ENCODE measurements at regions not wholly inside any gene's neighbourhood (a gene's known extent, or its start where the extent isn't known, plus 50 kb on each side); places are given as distances from the start of the nearest gene placed in this dataset.

DNA sequence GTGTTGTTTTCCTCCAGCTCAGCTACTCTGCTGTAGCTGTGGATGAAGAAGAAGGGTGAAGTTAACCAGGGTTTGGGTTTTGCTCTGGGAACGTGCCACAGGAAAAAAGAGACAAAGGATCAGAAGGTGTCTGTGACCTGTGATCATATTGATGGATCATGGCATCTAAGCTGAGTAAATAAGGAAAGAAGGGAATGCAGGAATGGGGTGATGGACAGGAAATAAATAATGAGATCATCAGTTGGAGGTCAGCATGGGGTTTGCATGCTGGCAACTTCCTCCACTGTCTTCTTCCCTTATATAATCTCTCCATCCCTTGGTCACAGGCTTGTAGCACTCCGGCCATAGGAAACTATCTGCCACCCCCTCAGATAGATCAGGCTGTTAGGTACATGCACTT lies 430.3 kb upstream of the PDE3A start:
- Histone ChIP-seq H3K9me3 (ENCODE audit: insufficient read depth, low read length) (no peaks in the 10 kb centered on the region), H3K4me1 (ENCODE audit: low read length) (no peaks in the 10 kb centered on the region; the same call in 1 of the 2 replicates), H3K27me3 (ENCODE audit: low read depth, low read length) (no peaks in the 10 kb centered on the region), H3K79me2 (ENCODE audit: low read length) (no peaks in the 10 kb centered on the region), H2AFZ (ENCODE audit: low read depth, low read length) (no peak overlapping the region), H3K9ac (ENCODE audit: low read length) (no peak overlapping the region), H4K20me1 (ENCODE audit: insufficient read depth, low read length) (no peaks in the 10 kb centered on the region), H3K36me3 (replicated peaks; ENCODE audit: low read depth, low read length) (no peaks in the 10 kb centered on the region), H3K27ac (ENCODE audit: low read length) (no peak overlapping the region), H3K4me2 (ENCODE audit: low read length) (no peak overlapping the region), H3K4me3 (ENCODE audit: low read length) (no peak overlapping the region)
- TF ChIP-seq EZH2phosphoT487 (IDR thresholded peaks at IDR 0.05; ENCODE audit: low read depth) = no peak
- TF ChIP-seq, protein P1, sequence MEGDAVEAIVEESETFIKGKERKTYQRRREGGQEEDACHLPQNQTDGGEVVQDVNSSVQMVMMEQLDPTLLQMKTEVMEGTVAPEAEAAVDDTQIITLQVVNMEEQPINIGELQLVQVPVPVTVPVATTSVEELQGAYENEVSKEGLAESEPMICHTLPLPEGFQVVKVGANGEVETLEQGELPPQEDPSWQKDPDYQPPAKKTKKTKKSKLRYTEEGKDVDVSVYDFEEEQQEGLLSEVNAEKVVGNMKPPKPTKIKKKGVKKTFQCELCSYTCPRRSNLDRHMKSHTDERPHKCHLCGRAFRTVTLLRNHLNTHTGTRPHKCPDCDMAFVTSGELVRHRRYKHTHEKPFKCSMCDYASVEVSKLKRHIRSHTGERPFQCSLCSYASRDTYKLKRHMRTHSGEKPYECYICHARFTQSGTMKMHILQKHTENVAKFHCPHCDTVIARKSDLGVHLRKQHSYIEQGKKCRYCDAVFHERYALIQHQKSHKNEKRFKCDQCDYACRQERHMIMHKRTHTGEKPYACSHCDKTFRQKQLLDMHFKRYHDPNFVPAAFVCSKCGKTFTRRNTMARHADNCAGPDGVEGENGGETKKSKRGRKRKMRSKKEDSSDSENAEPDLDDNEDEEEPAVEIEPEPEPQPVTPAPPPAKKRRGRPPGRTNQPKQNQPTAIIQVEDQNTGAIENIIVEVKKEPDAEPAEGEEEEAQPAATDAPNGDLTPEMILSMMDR (IDR thresholded peaks at IDR 0.05; ENCODE audit: low read depth, low read length) = no peak

DNA sequence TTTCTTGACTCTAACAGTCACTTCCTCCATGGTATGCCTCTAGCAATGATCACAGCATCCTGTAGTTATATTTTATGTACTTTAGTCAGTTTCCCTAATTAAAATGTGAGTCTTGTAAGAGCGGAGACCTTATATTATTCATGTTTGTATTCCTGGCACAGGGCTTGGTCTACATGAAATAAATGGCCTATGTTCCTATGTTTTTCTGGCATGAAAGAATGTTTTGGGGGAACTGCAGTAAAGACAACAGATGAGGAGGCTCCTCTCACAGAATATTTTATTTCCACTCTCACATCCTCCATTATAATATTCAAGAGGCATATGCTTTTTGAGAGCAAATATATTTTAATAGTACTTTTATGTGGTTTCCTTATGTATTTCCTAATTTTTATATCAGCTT lies 429.8 kb upstream of the PDE3A start:
- no peaks in the 10 kb centered on the region for H3K36me3 ChIP-seq (replicated peaks; ENCODE audit: low read depth, low read length)
- no peak overlapping the region for H2AFZ ChIP-seq (ENCODE audit: low read depth, low read length)
- H3K4me2 ChIP-seq (ENCODE audit: low read length) = no peak overlapping the region
- no peaks in the 10 kb centered on the region for H3K79me2 ChIP-seq (ENCODE audit: low read length)
- H3K27ac ChIP-seq (ENCODE audit: low read length) = no peak overlapping the region
- no peak overlapping the region for H3K4me3 ChIP-seq (ENCODE audit: low read length)
- no peak for TF ChIP-seq EZH2phosphoT487 (IDR thresholded peaks at IDR 0.05; ENCODE audit: low read depth)
- TF ChIP-seq, protein P1 (IDR thresholded peaks at IDR 0.05; ENCODE audit: low read depth, low read length) = no peak
- H3K9me3 ChIP-seq (ENCODE audit: insufficient read depth, low read length) = no peaks in the 10 kb centered on the region
- no peaks in the 10 kb centered on the region; the same call in 1 of the 2 replicates for H3K4me1 ChIP-seq (ENCODE audit: low read length)
- H4K20me1 ChIP-seq (ENCODE audit: insufficient read depth, low read length) = no peaks in the 10 kb centered on the region
- no peak overlapping the region for H3K9ac ChIP-seq (ENCODE audit: low read length)
- H3K27me3 ChIP-seq (ENCODE audit: low read depth, low read length) = no peaks in the 10 kb centered on the region

DNA sequence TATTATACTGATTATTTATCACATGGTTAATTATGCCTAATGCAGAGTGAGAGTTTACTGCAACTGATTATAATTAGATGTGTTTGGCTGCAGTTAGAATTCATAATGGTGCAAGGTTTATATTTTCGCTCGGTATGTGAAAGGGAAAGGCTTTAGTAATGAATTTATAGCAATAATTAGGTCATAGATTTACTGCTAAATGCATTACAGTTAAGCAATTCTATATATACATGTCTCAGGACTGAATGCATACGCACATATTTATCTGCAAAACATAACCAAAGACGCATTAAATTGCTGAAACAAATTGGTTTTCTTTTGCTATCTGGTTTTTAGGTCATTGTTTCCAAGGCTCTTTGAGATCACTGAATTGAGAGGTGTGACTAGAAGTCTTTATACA lies 428.1 kb upstream of the PDE3A start:
- Histone ChIP-seq H3K4me3 (ENCODE audit: low read length) (no peak overlapping the region), H3K27me3 (ENCODE audit: low read depth, low read length) (no peaks in the 10 kb centered on the region), H3K36me3 (replicated peaks; ENCODE audit: low read depth, low read length) (no peaks in the 10 kb centered on the region), H3K9me3 (ENCODE audit: insufficient read depth, low read length) (no peaks in the 10 kb centered on the region), H2AFZ (ENCODE audit: low read depth, low read length) (no peak overlapping the region), H3K4me2 (ENCODE audit: low read length) (no peak overlapping the region), H3K79me2 (ENCODE audit: low read length) (no peaks in the 10 kb centered on the region), H3K27ac (ENCODE audit: low read length) (no peak overlapping the region), H3K9ac (ENCODE audit: low read length) (no peak overlapping the region), H4K20me1 (ENCODE audit: insufficient read depth, low read length) (no peaks in the 10 kb centered on the region), H3K4me1 (ENCODE audit: low read length) (no peaks in the 10 kb centered on the region)
- TF ChIP-seq, protein P1 (IDR thresholded peaks at IDR 0.05; ENCODE audit: low read depth, low read length) = no peak
- TF ChIP-seq EZH2phosphoT487 (IDR thresholded peaks at IDR 0.05; ENCODE audit: low read depth) = no peak

DNA sequence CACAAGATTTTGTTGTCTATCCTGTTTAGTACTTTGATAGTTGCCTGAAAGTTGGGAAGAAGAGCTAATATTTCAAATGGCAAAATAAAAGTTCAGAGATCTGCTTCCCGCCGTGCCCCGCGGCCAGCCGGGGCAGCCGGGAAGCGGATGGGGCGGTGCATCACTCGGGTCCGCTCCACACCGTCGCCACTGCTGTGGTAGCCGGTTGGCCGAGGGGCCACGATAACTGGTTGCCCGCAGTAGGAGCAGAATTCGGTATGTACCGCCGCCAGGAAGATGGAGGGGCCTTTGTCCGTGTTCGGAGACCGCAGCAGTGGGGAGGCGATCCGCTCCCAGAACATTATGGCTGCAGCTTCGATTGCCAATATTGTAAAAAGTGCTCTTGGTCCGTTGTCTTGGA lies 427.2 kb upstream of the PDE3A start:
- TF ChIP-seq, protein P1 (IDR thresholded peaks at IDR 0.05; ENCODE audit: low read depth, low read length) = no peak
- TF ChIP-seq EZH2phosphoT487 (IDR thresholded peaks at IDR 0.05; ENCODE audit: low read depth) = no peak
- no peaks in the 10 kb centered on the region for H3K4me1 ChIP-seq (ENCODE audit: low read length)
- no peak overlapping the region for H3K9ac ChIP-seq (ENCODE audit: low read length)
- no peak overlapping the region for H3K4me2 ChIP-seq (ENCODE audit: low read length)
- no peaks in the 10 kb centered on the region for H4K20me1 ChIP-seq (ENCODE audit: insufficient read depth, low read length)
- no peaks in the 10 kb centered on the region for H3K27me3 ChIP-seq (ENCODE audit: low read depth, low read length)
- H3K4me3 ChIP-seq (ENCODE audit: low read length) = no peak overlapping the region
- no peak overlapping the region for H2AFZ ChIP-seq (ENCODE audit: low read depth, low read length)
- no peaks in the 10 kb centered on the region for H3K79me2 ChIP-seq (ENCODE audit: low read length)
- no peaks in the 10 kb centered on the region for H3K9me3 ChIP-seq (ENCODE audit: insufficient read depth, low read length)
- H3K27ac ChIP-seq (ENCODE audit: low read length) = no peak overlapping the region
- no peaks in the 10 kb centered on the region for H3K36me3 ChIP-seq (replicated peaks; ENCODE audit: low read depth, low read length)

Measured in OCI-LY3 (cell line).